ENCODE measurements at regions not wholly inside any gene's neighbourhood (a gene's known extent, or its start where the extent isn't known, plus 50 kb on each side); places are given as distances from the start of the nearest gene placed in this dataset.

DNA sequence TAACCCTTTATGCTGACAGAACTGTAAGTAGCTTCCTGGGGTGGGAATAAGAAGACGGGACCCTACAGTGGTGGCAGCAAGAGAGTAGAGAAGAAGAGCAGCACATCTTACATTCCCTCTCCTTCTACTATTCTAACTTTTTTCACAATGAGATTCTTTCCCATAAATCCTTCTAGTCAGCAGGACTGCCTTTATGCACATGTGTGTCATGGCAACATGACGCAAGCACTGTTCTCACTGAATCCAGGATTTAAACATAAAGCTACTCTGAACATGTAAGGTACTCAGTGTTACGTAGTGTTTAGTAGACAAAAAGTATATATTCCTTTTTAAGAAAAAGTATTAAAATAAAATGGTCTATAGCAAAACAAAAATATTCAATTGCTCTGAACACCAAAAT, 309.7 kb upstream of the LYPLAL1 start:
- DNase-seq (ENCODE audit: low read depth), result no peak

DNA sequence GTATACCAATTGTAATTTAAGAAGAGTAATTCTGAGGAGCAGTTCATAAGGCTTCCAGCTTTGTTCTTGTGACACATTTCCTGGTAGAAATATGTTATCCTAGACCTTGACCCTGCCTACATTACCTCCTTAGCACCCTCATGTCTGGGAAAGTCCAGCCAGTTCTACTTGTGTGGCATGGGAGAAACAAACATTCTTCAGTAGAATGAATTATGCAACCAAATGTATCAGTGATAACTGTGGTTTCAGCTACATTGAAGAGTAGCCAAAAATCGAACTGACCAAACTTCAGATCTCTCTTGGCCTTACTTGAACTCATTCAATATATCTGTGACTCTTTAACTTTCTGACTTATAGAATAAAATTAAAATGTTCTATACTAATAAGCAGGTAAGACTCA, 308.1 kb upstream of the LYPLAL1 start:
- DNase-seq (ENCODE audit: low read depth), result no peak

DNA sequence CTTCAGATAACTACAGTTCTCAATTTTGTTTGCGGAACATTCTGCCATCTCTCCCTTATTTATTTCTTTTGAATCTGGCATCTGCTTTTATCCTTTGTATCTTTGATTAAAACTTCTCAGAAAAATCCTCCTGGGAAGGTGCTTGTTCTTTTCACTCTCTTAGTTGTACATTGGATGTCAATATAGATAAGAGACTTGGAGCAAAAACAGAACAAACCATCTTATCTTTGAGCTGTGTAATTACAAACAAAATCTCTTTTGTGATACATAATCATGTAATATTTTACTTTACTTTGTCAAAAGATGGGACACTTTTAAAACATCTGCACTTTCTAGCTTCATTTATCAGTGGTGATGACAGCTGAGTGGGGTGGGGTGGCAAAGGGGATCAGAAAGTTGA, 307.2 kb upstream of the LYPLAL1 start:
- DNase-seq (ENCODE audit: low read depth), result no peak

DNA sequence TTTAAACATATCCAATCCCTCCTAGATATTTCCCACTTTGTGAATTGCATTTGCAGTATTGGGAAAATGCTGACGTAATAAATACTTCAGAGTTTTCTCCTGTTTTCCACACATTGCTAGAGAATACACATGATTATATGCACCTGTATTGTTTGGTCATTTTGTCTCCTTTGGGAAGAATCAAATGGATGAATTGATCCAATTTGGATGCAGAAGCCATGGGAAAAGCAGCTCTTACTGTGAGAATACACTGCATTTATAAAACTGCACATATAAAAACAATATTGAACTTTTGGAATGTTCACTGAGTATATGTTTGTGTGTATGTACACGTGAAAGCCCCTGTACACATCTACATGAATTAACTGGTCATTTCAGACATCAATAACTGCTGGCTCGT, 306.6 kb upstream of the LYPLAL1 start:
- no peak for DNase-seq (ENCODE audit: low read depth)

DNA sequence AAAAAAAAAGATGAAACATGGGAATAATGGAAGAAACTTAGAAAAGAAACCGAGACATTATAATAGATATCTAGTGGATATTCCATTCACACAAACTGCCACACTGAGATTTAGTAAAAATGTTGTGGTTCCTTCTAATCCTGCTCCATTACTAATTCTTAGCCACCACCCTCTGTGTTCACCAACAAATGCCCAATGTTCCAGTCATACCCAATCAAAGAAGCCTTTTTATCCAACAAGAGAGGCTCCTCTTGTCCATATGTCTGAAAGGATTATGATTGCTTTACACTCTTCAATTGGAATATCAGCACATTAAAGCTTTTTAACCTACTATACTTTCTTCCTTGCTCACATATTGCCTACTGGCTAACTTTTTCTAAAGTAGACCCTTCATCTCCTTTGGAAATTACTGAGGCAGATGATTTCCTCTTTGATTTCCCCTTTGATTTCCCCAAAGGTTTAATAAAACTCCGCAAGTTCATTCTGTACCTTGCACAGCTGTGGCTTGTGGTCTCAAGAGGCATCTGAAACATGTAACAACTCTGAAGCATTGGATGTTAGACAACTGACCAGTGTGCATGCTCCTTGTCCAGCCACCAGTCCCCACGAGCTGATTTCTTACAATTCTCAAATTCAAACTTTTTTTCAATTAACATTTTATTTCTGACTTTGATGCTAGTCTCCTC, 305.6 kb upstream of the LYPLAL1 start:
- DNase-seq (ENCODE audit: low read depth), result peak; percentile 75

DNA sequence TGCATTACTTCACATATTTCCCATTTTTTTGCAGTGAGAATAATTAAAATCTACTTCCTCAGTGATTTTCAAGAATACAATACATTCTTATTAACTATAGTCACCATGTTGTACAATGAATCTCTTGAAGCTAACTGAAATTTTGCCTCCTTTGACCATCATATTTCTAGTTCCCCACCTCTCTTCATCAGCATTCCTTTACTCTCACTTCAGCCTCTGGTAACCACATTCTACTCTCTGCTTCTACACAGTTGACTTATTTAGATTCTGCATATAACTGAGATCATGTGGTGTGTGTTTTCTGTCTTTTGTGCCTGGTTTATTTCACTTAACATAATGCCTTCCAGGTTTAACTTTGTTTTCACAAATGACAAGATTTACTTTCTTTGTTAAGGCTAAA, 304.4 kb upstream of the LYPLAL1 start:
- no peak for DNase-seq (ENCODE audit: low read depth)

DNA sequence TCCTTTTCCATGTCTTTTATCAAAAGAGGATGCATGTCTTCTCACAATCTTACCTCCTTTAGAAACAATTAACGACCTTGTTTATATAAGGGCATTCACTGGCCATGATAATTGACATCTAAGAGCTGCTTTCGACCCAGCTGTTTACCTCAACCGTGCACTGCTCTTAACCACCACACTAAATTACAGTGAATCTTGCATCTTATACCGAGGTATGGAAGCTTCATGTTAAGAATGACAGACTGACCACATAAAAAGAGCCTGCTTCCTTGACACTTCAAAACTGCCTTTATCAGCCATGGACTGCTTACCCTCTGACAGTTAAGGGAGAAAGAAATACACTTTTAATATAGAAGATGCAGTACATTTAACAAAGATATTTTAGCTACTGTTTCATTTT, 301.7 kb upstream of the LYPLAL1 start:
- DNase-seq (ENCODE audit: low read depth), result no peak

DNA sequence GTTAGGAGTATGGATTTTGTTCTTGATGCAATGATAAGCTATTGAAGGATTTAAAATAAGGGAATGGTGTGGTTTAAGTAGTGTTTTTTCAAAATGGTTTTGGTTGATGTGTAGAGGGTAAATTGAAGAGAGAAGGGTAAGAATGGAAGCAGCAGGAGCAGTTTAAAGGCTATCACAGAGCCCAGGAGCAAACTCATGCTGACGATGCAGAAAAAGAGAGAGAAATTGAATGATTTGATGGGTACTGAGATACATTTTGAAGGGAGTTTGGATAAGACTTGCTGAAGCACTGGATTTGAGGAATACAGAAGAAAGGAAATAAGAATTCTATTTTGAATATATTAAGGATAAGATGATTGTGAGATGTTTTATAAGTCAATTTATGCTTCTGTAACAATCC, 300.8 kb upstream of the LYPLAL1 start:
- DNase-seq (ENCODE audit: low read depth), result no peak

DNA sequence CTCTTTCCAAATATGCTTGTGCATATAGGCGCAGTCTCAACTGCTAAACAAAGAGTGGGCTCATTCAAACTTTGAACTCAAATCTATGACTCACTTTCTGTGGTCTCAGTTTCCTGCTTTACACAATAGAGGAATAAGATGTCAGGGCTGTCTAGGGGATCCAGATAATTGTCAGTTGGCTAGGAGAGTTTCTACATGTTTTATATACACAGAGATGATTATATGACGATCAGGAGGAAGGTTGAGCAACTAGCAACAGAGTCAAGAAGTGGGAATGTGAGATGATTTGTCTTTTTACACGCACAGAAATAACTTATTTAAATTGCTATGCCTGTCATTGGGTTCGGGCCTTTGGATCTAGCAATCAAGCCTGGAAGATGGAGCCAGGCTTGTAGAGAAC, 299.4 kb upstream of the LYPLAL1 start:
- DNase-seq (ENCODE audit: low read depth), result no peak

DNA sequence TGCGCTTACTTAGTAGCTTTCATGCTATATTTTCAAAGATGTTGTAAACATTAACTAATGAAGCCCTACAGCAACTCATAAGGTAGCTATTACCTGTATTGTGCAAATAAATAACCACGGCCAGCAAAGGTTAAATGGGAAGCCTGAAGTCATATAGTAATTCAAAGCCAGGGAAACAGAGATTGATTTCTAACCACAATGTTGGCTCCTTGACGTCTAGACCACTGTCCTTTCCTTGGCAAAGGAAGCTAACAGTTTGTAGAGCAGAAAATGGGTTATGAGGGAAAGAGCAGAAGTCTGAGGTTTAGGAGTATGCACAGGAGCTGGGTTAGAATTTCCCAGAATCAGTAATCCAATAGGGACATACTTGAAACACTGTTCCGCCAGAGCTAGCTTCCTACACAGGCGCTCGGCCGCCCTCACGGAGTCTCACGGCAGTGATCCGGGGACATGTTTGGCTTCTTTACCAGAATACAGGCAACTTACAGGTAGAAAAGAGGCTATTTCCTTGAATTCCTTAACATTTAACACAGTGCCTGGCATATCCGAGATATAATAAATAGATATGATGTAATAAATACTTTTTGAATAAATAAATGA, 298.8 kb upstream of the LYPLAL1 start:
- DNase-seq (ENCODE audit: low read depth), result no peak

DNA sequence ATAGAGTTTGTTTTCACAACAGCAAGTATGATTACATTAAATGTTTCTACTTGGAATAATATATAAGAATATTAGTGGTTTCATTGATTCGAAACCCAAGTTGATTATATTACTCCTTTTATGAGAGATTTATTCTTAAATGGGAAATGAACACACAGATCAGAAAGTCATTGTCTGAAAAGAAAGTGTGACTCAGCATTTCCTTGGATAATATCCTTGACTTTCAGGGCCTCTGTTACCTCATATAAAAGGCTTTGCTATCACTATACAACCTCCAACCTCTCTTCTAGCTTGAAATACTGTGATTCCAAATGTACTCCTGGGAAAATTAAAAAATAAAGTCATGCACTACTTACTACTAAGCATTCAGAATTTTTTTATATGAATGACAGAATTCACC, 295.3 kb upstream of the LYPLAL1 start:
- peak; percentile 49 for DNase-seq (ENCODE audit: low read depth)

DNA sequence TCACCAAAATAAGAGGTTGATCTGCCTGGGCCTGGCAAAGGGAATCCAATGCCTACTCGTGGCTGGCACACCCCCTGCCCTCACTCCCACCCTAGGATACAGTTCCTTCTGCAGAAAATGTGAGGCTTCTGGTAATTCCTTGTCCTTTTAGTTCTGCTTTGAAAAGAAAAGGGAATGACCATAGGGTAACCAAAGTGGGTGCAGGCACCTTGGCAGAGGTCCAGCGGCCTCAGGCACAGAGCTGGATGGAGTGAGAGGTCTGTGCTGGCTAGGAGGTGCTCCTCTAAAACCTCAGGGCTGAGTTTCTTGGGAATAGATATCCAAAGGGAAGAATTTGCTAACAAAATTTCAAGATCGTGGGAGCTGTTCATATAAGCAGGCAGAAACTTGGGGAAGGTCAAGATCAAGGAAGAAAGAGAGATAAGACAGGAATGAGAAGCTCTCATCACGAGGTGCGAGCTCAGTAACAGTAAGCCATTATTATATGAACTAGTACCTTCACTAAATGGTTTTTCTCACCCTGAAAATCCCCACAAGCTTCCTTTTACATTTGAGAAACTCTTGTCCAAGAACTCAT, 293.1 kb upstream of the LYPLAL1 start:
- DNase-seq (ENCODE audit: low read depth), result no peak

DNA sequence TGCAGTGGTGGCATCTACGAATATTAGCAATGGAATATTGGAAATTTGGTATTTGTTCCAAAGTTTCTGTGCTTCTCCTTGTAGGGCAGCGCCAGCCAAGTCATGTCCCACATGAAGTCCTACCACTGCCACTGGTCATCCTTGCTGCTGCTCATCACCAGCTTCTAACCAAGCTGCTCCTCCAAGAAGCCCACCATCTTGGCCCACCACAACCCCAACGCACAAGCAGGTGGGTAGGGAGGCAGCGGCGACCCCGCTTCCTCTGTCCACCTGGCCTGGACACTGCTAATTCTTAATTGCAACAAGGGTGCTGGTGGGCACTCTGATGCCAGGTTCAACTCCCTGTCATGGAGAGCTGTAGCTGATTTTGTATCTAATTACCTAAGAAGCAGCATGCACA, 291.2 kb upstream of the LYPLAL1 start:
- no peak for DNase-seq (ENCODE audit: low read depth)

DNA sequence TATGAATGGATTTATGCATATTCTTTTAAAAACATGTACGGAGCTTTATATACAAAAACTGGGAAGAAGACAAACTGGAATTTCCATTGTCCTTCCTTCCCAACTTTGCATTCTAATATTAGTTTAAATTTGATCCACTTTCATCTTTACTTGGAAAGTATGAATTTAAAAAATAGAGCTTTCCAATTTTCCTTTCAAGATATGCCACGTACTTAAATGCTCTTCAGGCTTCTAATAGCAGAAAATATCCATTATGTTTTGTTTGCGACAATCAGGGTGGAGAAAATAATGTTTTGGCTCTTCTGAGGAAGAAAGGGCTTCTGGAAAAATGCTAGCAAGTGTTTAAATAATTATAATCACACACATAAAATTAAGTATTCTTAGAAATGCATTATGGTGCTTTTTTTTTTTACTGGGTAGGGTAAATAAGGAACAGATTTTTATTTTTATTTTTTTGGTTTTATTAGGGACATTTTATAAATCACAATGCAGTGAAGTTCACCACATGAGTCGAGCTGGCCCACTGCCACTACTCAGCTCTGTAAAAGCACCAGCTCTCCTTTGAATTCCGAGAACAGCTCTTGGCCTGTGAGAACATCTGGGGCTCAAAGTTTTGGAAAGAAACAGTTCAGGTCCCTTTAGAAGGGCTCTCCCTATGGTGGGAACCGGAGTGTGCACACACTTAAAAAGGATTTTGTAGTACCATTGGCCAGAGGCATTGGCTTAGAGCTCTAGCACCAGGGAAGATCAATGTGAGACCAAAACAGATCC, 287.4 kb upstream of the LYPLAL1 start:
- peak; percentile 53 for DNase-seq (ENCODE audit: low read depth)

DNA sequence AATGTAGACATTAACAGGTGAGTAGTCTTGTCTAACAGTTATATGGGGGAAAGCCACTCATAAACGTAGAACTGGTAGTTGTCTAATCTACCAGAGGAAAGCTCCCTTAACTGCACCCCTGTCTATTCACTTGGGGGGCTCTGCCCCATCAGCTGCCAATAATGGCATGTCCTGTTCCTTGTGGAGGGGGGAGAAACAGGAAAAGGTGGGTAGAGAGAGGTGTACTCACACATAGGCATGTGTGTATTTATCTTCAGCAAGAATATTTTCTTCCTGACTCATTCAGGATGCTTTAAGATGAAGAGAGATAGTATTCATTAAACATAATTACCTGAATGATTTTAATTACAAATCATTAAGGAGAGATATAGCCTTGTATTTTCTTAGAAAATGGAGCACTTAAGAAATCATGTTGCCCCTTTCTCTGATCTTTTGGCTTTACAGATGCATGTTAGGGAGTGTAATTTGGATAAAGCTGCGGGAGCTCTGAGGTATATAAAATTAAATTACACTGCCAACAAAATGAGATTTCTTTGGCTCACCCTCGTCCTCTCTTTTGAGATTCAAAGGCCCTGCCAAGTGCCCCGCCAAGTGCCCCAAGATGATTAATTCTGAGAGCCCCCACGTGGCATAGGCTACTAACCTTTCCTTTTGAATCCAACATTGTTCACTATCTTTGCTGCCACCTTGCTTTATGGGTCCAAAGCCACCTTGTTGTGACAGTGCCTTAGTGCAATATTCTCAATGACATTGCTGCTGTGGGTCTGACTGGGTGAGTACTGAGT, 286.3 kb upstream of the LYPLAL1 start:
- no peak for DNase-seq (ENCODE audit: low read depth)

DNA sequence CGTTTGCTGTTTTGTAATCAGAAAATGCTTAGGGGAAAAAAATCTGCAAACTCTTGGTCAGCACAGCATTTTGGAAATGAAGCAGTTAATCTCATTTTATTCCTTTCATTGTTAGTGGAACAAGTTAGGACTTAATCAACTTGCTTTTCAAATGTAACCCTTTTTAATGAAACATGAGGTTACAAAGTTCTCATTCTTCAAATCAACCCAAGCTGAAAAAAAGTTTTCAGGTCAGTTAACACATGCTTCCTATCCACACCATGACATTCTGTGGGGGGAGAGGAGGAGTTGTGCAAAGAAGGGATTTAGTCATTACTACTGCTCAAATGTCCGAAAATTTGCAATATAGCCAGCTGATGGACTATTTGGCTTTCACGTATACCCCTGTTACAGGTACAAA, 283.2 kb upstream of the LYPLAL1 start:
- no peak for DNase-seq (ENCODE audit: low read depth)

DNA sequence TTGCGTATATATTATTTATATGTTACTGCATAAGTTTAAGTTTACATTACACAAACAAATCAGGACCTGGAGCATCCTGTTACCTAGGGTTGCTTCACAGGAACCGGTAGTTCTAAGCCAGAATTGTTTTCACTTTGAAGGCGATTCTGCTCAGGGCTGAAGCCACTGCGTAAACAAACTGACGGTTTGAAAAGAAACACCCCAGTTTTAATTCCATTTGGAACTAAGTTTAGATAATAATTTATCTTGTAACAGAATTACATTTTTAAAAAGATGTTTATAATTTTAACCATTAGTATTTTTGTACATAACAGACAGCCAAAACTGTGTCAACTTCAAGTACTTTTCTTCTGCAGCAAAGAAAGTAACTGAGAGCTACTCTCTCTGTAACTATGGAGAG, 282.1 kb upstream of the LYPLAL1 start:
- no peak for DNase-seq (ENCODE audit: low read depth)

DNA sequence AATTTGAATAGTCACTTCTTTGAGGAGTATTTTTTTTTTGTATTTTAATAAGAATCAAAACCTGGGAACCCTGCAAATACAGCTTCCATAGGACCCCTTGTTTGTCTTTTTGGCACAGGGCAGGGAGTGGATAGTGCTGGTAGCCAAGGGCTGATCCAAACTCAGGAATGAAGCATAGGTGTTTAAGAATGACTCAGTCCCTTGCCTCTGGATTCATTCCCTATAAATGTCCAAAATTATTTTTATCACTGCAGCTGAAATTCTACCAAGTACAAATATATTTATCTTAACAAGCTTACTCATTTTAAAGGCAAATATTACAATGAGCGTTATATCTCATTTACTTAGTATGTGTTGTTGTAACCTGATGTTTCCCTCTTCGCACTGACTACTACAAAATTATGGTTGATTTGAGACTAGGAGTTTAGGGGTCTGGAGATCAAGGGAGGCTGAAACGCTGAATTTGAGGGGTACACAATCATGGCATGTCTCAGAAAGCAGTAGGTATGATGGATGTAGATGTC, 278.6 kb upstream of the LYPLAL1 start:
- DNase-seq (ENCODE audit: low read depth), result no peak

DNA sequence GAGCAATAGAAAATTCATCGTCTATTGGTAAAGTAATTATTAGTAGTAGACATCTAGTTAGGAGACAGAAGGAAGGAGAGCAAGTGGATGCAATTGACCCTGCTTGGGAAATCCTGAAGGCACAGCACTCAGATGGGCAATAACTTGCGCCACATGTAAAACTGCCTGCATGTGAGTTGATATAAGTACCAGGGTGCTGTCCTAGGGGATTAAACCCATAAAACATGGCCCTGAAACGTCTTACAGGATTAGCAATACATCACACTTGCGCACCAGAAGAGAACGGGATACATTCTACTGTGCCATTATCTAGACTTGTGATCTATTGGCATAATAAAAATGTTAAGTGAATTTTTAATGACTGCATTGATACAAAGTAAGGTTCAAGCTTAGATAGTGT, 277.5 kb upstream of the LYPLAL1 start:
- DNase-seq (ENCODE audit: low read depth), result no peak

DNA sequence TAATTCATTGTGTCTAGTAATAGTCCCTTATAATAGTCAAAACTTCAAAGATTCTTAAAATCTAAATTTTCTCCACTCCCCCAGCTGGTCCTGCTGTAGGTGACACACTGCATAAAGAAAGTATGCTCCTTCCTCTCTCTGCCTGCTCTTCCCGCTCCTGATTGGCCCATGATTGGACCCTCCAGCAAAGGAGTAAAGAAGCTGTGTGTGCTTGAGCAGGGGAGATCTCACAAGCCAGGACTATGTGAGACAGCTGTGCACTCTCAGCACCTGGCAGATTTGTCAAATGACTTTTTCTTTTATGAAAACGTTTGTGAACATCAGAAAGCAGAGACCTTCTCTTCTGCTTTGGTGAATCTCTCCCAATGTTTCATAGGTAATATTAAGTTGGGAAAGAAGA, 274.8 kb upstream of the LYPLAL1 start:
- DNase-seq (ENCODE audit: low read depth), result peak; percentile 11

DNA sequence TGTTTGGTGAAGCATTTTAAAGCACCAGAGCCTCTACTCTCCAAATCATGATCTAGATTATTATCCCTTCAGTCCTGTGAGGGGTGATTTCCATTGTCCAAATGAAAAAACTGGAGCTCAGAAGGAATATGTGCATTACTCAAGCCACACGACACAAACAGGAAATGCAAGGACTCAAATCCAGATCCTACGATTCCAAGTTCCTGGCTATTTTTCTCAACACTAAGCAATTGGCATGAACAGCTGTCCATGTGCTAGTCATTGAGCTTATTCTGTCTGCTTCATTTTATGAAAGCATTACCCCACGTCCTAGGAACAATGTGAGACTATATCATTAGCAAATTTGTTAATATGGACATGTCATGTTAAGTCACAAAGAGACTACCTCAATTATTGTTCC, 273.1 kb upstream of the LYPLAL1 start:
- peak; percentile 62 for DNase-seq (ENCODE audit: low read depth)
